Caco-2 (cell line): ENCODE measurements at regions not wholly inside any gene's neighbourhood (a gene's known extent, or its start where the extent isn't known, plus 50 kb on each side); places are given as distances from the start of the nearest gene placed in this dataset.

Experiments used
- BruUV-seq: library from RNA; stranded (reverse); fragments of 400-500 nt; replicated peaks from 2 replicates; lab custom pipeline; 2021; lab: Mats Ljungman, UMichigan
- CTCF ChIA-PET: fragments of 300-600 bp; sonication (Branson Sonifier 250); formaldehyde crosslinking; loops from one replicate; lab custom pipeline; 2022; ENCODE audit warnings: antibody characterized with exemption; lab: Charles Lee
- POLR2A ChIA-PET: fragments of 300-600 bp; sonication (Branson Sonifier 250); formaldehyde crosslinking; loops from one replicate; lab custom pipeline; 2022; ENCODE audit warnings: antibody characterized with exemption; lab: Charles Lee
- DNase-seq, 2 experiments: peaks; one replicate each; pipeline versions ENCODE4 v3.0.0 to v3.0.0-alpha.2; 2020 to 2022
- H3K27me3 ChIP-seq: replicated peaks from 2 replicates; pipeline ENCODE4 v1.6.0; 2011; ENCODE audit warnings: low read length; ENCODE audit not compliant: control insufficient read depth, insufficient read depth
- H3K36me3 ChIP-seq: 2 replicates; pipeline ENCODE4 v1.5.1; 2011; ENCODE audit warnings: low read length; ENCODE audit not compliant: control insufficient read depth, insufficient read depth
- H3K4me1 ChIP-seq: fragments of 250-450 bp; sonication (Bioruptor Pico); 2 replicates; pipeline ENCODE4 v1.5.1; 2020; ENCODE audit warnings: mild to moderate bottlenecking
- H3K4me3 ChIP-seq: 2 replicates; pipeline ENCODE4 v1.5.1; 2011; ENCODE audit warnings: low read depth, mild to moderate bottlenecking, control low read depth, low read length
- H3K9me3 ChIP-seq: fragments of 250-450 bp; sonication (Bioruptor Pico); 2 replicates; pipeline ENCODE4 v1.5.1; 2020; ENCODE audit warnings: mild to moderate bottlenecking, moderate library complexity
- H3K27ac Mint-ChIP-seq: one replicate; pipeline ENCODE4 v1.8.0; 2022; ENCODE audit warnings: mixed read lengths; ENCODE audit not compliant: unreplicated experiment
- H3K27me3 Mint-ChIP-seq: one replicate; pipeline ENCODE4 v1.8.0; 2022; ENCODE audit warnings: mixed read lengths; ENCODE audit not compliant: insufficient read depth, unreplicated experiment
- H3K36me3 Mint-ChIP-seq: one replicate; pipeline ENCODE4 v1.8.0; 2022; ENCODE audit warnings: mild to moderate bottlenecking, mixed read lengths; ENCODE audit not compliant: insufficient read depth, unreplicated experiment
- H3K4me1 Mint-ChIP-seq: one replicate; pipeline ENCODE4 v1.8.0; 2022; ENCODE audit warnings: low read depth, mixed read lengths; ENCODE audit not compliant: unreplicated experiment
- H3K4me3 Mint-ChIP-seq: one replicate; pipeline ENCODE4 v1.8.0; 2022; ENCODE audit warnings: mild to moderate bottlenecking, moderate library complexity, mixed read lengths; ENCODE audit not compliant: unreplicated experiment
- H3K9me3 Mint-ChIP-seq: one replicate; pipeline ENCODE4 v1.8.0; 2022; ENCODE audit warnings: mixed read lengths; ENCODE audit not compliant: unreplicated experiment
- CTCF ChIP-seq, 2 experiments: fragments of 200-600 bp in 1 of 2; IDR thresholded peaks; 1 replicate in 1 of 2; 2 replicates in 1 of 2; pipeline versions ENCODE4 v1.5.1 to v1.8.0; 2011 to 2022; ENCODE audit warnings: antibody characterized with exemption in 1 of 2, control low read depth in 1 of 2, inconsistent platforms in 1 of 2, low read depth in 1 of 2, low read length in 1 of 2, mild to moderate bottlenecking in 1 of 2, moderate library complexity in 1 of 2; ENCODE audit not compliant: insufficient read depth in 1 of 2, severe bottlenecking in 1 of 2, unreplicated experiment in 1 of 2
- intact Hi-C: fragments of 100-400 bp; cut with micrococcal nuclease; formaldehyde crosslinking; loops from one replicate; pipeline ENCODE4 v1.10.0; 2022; ENCODE audit not compliant: unreplicated experiment

GRCh38 chr5:90307322-90307721 lies 102.2 kb downstream of the CETN3 start:
- H3K4me3 ChIP-seq: no peak overlapping the region
- TF ChIP-seq CTCF (IDR thresholded peaks at IDR 0.05; ENCODE audit: insufficient read depth in 1 of 2, low read depth in 1 of 2, low read length in 1 of 2, severe bottlenecking in 1 of 2, unreplicated experiment in 1 of 2): no peak
- BruUV-seq: no TSS peak
- H3K4me3 Mint-ChIP-seq: no peak overlapping the region
- no peaks in the 10 kb centered on the region for H3K36me3 Mint-ChIP-seq
- no peaks in the 10 kb centered on the region for H3K36me3 ChIP-seq
- POLR2A ChIA-PET: no interaction called here
- H3K4me1 ChIP-seq: peaks cover 18% of the 10 kb centered on the region
- intact Hi-C loops: loop anchor here (5.0 to 10.0 kb wide), 2 partner anchors 247 to 375 kb away; partner anchors contain the start of gene ADGRV1
- peaks cover 7% of the 10 kb centered on the region; the same call in 1 of the 2 replicates for H3K9me3 ChIP-seq
- DNase-seq: no peak
- H3K9me3 Mint-ChIP-seq: no peaks in the 10 kb centered on the region
- H3K27me3 ChIP-seq: no peaks in the 10 kb centered on the region
- H3K27ac Mint-ChIP-seq: no peak overlapping the region
- CTCF ChIA-PET: no interaction called here
- H3K4me1 Mint-ChIP-seq: peaks cover 25% of the 10 kb centered on the region
- H3K27me3 Mint-ChIP-seq: no peaks in the 10 kb centered on the region

DNA sequence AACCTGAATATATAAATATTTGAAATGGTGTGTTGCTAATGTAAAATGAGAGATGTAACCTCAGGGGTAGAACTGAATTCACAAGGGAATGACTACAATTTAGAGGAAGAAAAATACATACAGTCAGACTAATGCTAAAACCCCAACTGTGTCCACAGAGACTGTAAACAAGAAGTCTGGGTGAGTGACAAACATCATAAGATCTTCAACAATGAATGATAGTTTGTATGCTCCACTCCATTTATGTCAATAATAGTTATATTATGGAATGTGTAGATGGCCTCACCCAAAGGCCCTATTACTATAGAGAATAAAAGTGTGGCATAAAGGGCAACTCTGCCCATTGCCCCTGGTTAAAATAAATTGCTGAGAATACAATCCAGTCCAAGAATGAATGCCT lies 102.9 kb downstream of the CETN3 start:
- H3K9me3 Mint-ChIP-seq: no peaks in the 10 kb centered on the region
- Histone ChIP-seq H3K4me1 (peaks cover 18% of the 10 kb centered on the region), H3K4me3 (no peak overlapping the region), H3K9me3 (peaks cover 7% of the 10 kb centered on the region; the same call in 1 of the 2 replicates), H3K27me3 (no peaks in the 10 kb centered on the region), H3K36me3 (no peaks in the 10 kb centered on the region; the same call in 1 of the 2 replicates)
- no TSS peak for BruUV-seq
- H3K4me1 Mint-ChIP-seq: peaks cover 24% of the 10 kb centered on the region
- H3K27me3 Mint-ChIP-seq: no peaks in the 10 kb centered on the region
- no peak for DNase-seq
- no peak overlapping the region for H3K4me3 Mint-ChIP-seq
- POLR2A ChIA-PET: no interaction called here
- intact Hi-C loops: loop anchor here (5.0 to 10.0 kb wide), 2 partner anchors 248 to 374 kb away; partner anchors contain the start of gene ADGRV1
- H3K36me3 Mint-ChIP-seq: no peaks in the 10 kb centered on the region
- CTCF ChIA-PET: no interaction called here
- no peak overlapping the region for H3K27ac Mint-ChIP-seq
- TF ChIP-seq CTCF (IDR thresholded peaks at IDR 0.05; ENCODE audit: insufficient read depth in 1 of 2, low read depth in 1 of 2, low read length in 1 of 2, severe bottlenecking in 1 of 2, unreplicated experiment in 1 of 2): no peak

- POLR2A ChIA-PET: no interaction called here
- intact Hi-C loops: loop anchor here (5.0 to 10.0 kb wide), 2 partner anchors 250 to 373 kb away; partner anchors contain the start of gene ADGRV1
- no peaks in the 10 kb centered on the region for H3K9me3 Mint-ChIP-seq
These were observed 104.4 kb downstream of the CETN3 start for GRCh38 chr5:90305041-90305720.

More at GRCh38 chr5:90305041-90305720, 104.4 kb downstream of the CETN3 start:
- CTCF ChIA-PET: no interaction called here
- no peak for TF ChIP-seq CTCF (IDR thresholded peaks at IDR 0.05; ENCODE audit: insufficient read depth in 1 of 2, low read depth in 1 of 2, low read length in 1 of 2, severe bottlenecking in 1 of 2, unreplicated experiment in 1 of 2)
- Histone ChIP-seq H3K4me3 (no peak overlapping the region), H3K4me1 (peaks cover 18% of the 10 kb centered on the region), H3K9me3 (peaks cover 7% of the 10 kb centered on the region; the same call in 1 of the 2 replicates), H3K27me3 (no peaks in the 10 kb centered on the region), H3K36me3 (no peaks in the 10 kb centered on the region; the same call in 1 of the 2 replicates)
- no peak for DNase-seq
- Mint-ChIP-seq H3K36me3 (no peaks in the 10 kb centered on the region), H3K27ac (no peak overlapping the region), H3K27me3 (no peaks in the 10 kb centered on the region), H3K4me1 (peaks cover 18% of the 10 kb centered on the region), H3K4me3 (no peak overlapping the region)
- no TSS peak for BruUV-seq
